GM12878 (cell line): ENCODE measurements at regions not wholly inside any gene's neighbourhood (a gene's known extent, or its start where the extent isn't known, plus 50 kb on each side); places are given as distances from the start of the nearest gene placed in this dataset.

ENCODE experiments used
- EGR1 ChIP-seq, 2 experiments: IDR thresholded peaks; 1 replicate in 1 of 2; 2 replicates in 1 of 2; pipeline ENCODE4 v1.6.1; 2011 to 2012; ENCODE audit warnings: low read depth in 2 of 2, low read length in 2 of 2, borderline replicate concordance in 1 of 2, mild to moderate bottlenecking in 1 of 2, moderate library complexity in 1 of 2
- JUNB ChIP-seq: IDR thresholded peaks from 2 replicates; pipeline ENCODE4 v1.6.1; 2016; ENCODE audit warnings: antibody characterized with exemption, mild to moderate bottlenecking
- NRF1 ChIP-seq: conservative IDR thresholded peaks from 2 replicates; pipeline ENCODE4 v1.6.1; 2011; ENCODE audit warnings: mild to moderate bottlenecking, low read depth, low read length, improper control_type of control experiment
- RCOR1 ChIP-seq: conservative IDR thresholded peaks from 2 replicates; pipeline ENCODE4 v1.6.1; 2012; ENCODE audit warnings: low read depth, low read length, improper control_type of control experiment
- SMC3 ChIP-seq: IDR thresholded peaks from 2 replicates; pipeline ENCODE4 v1.6.1; 2011; ENCODE audit warnings: low read length, improper control_type of control experiment, borderline replicate concordance
- TF ChIP-seq, protein P1 (sequence below), 3 experiments: IDR thresholded peaks in 2 of 3; conservative IDR thresholded peaks in 1 of 3; 2 replicates each; pipeline ENCODE4 v1.5.1; 2011; ENCODE audit warnings: low read depth in 3 of 3, low read length in 3 of 3, mild to moderate bottlenecking in 3 of 3, control low read depth in 2 of 3, moderate library complexity in 2 of 3, inconsistent platforms in 1 of 3, mixed read lengths in 1 of 3; ENCODE audit not compliant: control insufficient read depth in 2 of 3, insufficient read depth in 1 of 3; ENCODE audit errors: extremely low read depth in 1 of 3

DNA sequence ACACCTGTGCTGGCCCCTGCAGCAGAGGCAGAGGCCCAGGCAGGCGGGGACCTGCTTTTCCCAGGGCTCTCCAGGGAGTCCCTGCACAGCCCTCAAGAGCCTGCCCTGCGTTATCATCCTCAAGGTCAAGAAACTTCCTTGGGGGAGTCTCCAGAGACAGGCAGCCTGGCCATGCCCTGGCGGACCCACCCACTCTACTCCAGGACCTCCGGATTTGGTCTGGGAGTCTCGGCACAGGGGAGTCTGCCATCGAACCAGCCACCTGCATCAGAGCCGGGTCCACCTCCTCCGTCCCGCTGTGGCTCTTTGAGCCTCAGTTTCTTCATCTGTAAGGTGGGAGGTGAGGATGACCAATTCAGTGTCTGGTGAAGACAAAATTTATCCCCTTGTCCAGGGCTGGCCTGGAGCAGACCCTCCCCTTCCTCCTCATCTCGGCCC is 75.3 kb upstream of the TNRC6C start:
- TF ChIP-seq EGR1 (IDR thresholded peaks at IDR 0.05; ENCODE audit: borderline replicate concordance in 1 of 2, low read depth in 2 of 2, low read length in 2 of 2) (no peak), RCOR1 (no peak), JUNB (no peak), NRF1 (no peak), SMC3 (no peak)
- TF ChIP-seq, protein P1, sequence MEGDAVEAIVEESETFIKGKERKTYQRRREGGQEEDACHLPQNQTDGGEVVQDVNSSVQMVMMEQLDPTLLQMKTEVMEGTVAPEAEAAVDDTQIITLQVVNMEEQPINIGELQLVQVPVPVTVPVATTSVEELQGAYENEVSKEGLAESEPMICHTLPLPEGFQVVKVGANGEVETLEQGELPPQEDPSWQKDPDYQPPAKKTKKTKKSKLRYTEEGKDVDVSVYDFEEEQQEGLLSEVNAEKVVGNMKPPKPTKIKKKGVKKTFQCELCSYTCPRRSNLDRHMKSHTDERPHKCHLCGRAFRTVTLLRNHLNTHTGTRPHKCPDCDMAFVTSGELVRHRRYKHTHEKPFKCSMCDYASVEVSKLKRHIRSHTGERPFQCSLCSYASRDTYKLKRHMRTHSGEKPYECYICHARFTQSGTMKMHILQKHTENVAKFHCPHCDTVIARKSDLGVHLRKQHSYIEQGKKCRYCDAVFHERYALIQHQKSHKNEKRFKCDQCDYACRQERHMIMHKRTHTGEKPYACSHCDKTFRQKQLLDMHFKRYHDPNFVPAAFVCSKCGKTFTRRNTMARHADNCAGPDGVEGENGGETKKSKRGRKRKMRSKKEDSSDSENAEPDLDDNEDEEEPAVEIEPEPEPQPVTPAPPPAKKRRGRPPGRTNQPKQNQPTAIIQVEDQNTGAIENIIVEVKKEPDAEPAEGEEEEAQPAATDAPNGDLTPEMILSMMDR (IDR thresholded peaks at IDR 0.05 in 2 of 3, conservative IDR thresholded peaks at IDR 0.05 in 1 of 3; ENCODE audit: control insufficient read depth in 2 of 3, extremely low read depth in 1 of 3, insufficient read depth in 1 of 3, low read depth in 3 of 3, low read length in 3 of 3): no peak
